Smooth muscle cell (in vitro differentiated cells): ENCODE measurements at regions not wholly inside any gene's neighbourhood (a gene's known extent, or its start where the extent isn't known, plus 50 kb on each side); places are given as distances from the start of the nearest gene placed in this dataset.

ENCODE experiments used
- DNase-seq: peaks from one replicate; lab custom pipeline; 2025; ENCODE audit not compliant: unreplicated experiment; lab: John Stamatoyannopoulos, UW
- H2AFZ ChIP-seq: fragments of 200-600 bp; sonication (generic); 2 replicates; pipeline ENCODE4 v1.6.0; 2016; ENCODE audit warnings: antibody characterized with exemption, low read depth, mild to moderate bottlenecking
- H3F3A ChIP-seq: fragments of 200-600 bp; sonication (generic); 2 replicates; pipeline ENCODE4 v1.6.0; 2017; ENCODE audit warnings: antibody characterized with exemption, low read depth
- H3K27ac ChIP-seq: fragments of 200-600 bp; sonication (generic); 2 replicates; pipeline ENCODE4 v1.5.1; 2016; ENCODE audit warnings: low read depth, mild to moderate bottlenecking
- H3K27me3 ChIP-seq: fragments of 200-600 bp; sonication (generic); 2 replicates; pipeline ENCODE4 v1.6.1; 2016; ENCODE audit warnings: low read depth, mild to moderate bottlenecking
- H3K36me3 ChIP-seq: fragments of 200-600 bp; sonication (generic); 2 replicates; pipeline ENCODE4 v1.5.1; 2016; ENCODE audit warnings: low read depth
- H3K4me1 ChIP-seq: fragments of 200-600 bp; sonication (generic); 2 replicates; pipeline ENCODE4 v1.5.1; 2016; ENCODE audit warnings: low read depth
- H3K4me2 ChIP-seq: fragments of 200-600 bp; sonication (generic); 2 replicates; pipeline ENCODE4 v1.6.0; 2016; ENCODE audit warnings: mild to moderate bottlenecking
- H3K4me3 ChIP-seq: fragments of 200-600 bp; sonication (generic); 2 replicates; pipeline ENCODE4 v1.5.1; 2016; ENCODE audit warnings: mild to moderate bottlenecking
- H3K79me2 ChIP-seq: fragments of 200-600 bp; sonication (generic); 2 replicates; pipeline ENCODE4 v1.6.0; 2016; ENCODE audit warnings: low read depth, mild to moderate bottlenecking
- H3K9ac ChIP-seq: fragments of 200-600 bp; sonication (generic); 2 replicates; pipeline ENCODE4 v1.6.0; 2016; ENCODE audit warnings: low read depth
- H3K9me3 ChIP-seq: fragments of 200-600 bp; sonication (generic); replicated peaks from 2 replicates; pipeline ENCODE4 v1.5.1; 2016; ENCODE audit warnings: low read depth
- H4K20me1 ChIP-seq: fragments of 200-600 bp; sonication (generic); 2 replicates; pipeline ENCODE4 v1.6.0; 2016; ENCODE audit warnings: low read depth
- WGBS: methylation state at CpG from one replicate; pipeline ENCODE4 v1.1.7; 2016; ENCODE audit warnings: low lambda C conversion rate; 5-methylcytosine and 5-hydroxymethylcytosine counted together
- TF ChIP-seq, protein P1 (sequence below): fragments of 200-600 bp; sonication (generic); IDR thresholded peaks from 2 replicates; pipeline ENCODE4 v1.5.1; 2017; ENCODE audit warnings: borderline replicate concordance, mild to moderate bottlenecking, antibody characterized with exemption; ENCODE audit not compliant: insufficient read depth, poor library complexity, severe bottlenecking

DNA sequence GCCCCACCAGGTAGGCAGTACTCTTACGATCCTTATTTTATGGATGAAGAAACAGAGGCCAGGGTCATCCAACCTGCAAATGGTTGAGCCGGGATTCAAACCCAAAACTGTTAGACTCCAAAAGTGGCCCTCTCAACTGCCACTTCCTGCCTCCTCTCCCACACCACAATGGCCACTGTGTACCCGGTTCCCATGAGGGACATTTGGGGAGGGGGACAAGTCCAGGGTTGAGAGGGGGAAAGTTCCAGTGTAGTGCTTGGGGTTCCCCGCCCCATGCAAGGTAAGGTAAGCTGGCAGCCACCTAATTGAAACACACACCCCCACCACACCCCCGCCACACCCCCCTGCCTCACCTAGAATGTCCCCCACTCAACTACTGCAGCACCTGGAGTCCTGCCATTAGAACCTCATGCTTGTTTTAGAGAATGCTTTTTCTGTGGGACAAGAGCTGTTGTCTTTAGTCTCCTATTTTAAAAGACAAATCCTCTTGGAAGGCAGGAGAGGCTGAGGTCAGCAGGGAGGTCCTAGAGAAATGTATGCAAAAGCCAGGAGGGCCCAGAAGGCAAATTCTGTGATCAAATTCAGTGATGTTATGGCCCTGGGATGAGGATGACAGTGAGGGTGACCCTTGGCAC is 145.2 kb downstream of the ZFP36L2 start:
- peaks cover 28% of the 10 kb centered on the region for H3F3A ChIP-seq
- H3K79me2 ChIP-seq: no peaks in the 10 kb centered on the region
- DNase-seq: no peak
- no peaks in the 10 kb centered on the region for H3K27me3 ChIP-seq
- 93% methylated on average over 5 of the region's 5 CpGs for WGBS
- H3K9me3 ChIP-seq: no peaks in the 10 kb centered on the region
- H3K4me3 ChIP-seq: no peak overlapping the region
- no peaks in the 10 kb centered on the region for H3K36me3 ChIP-seq
- H3K4me2 ChIP-seq: no peak overlapping the region
- no peak overlapping the region for H3K9ac ChIP-seq
- TF ChIP-seq, protein P1, sequence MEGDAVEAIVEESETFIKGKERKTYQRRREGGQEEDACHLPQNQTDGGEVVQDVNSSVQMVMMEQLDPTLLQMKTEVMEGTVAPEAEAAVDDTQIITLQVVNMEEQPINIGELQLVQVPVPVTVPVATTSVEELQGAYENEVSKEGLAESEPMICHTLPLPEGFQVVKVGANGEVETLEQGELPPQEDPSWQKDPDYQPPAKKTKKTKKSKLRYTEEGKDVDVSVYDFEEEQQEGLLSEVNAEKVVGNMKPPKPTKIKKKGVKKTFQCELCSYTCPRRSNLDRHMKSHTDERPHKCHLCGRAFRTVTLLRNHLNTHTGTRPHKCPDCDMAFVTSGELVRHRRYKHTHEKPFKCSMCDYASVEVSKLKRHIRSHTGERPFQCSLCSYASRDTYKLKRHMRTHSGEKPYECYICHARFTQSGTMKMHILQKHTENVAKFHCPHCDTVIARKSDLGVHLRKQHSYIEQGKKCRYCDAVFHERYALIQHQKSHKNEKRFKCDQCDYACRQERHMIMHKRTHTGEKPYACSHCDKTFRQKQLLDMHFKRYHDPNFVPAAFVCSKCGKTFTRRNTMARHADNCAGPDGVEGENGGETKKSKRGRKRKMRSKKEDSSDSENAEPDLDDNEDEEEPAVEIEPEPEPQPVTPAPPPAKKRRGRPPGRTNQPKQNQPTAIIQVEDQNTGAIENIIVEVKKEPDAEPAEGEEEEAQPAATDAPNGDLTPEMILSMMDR: no peak
- peaks cover 44% of the 10 kb centered on the region for H3K4me1 ChIP-seq
- H4K20me1 ChIP-seq: no peaks in the 10 kb centered on the region
- H3K27ac ChIP-seq: no peak overlapping the region
- H2AFZ ChIP-seq: no peak overlapping the region

DNA sequence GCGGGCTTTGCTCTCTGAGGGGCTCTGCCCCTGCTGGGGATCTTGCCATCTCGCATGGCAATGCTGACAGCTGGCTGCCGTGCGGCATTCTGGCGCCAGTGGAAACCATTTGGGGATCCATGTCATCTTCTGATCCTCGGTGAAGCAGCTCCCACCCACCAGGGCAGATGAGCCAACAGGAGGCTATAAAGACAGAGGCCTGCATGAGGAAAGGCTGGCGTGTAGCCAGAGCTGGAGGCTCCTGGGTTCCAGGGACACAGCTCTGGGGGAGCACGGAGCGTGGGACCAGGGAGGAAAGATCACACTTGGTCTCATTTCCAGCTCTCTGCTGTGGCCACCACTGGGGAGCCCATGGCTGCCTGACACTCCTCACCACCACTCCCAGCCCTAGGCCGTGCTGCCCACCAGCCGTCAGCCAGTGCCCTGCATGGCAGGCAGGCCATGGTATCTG is 145.8 kb downstream of the ZFP36L2 start:
- H4K20me1 ChIP-seq: no peaks in the 10 kb centered on the region
- TF ChIP-seq, protein P1: no peak
- peaks cover 37% of the 10 kb centered on the region for H3K4me1 ChIP-seq
- H3K27ac ChIP-seq: no peak overlapping the region
- no peaks in the 10 kb centered on the region for H3K36me3 ChIP-seq
- no peak overlapping the region for H2AFZ ChIP-seq
- H3K27me3 ChIP-seq: no peaks in the 10 kb centered on the region
- no peak overlapping the region for H3K4me3 ChIP-seq
- H3K9me3 ChIP-seq: no peaks in the 10 kb centered on the region
- peaks cover 34% of the 10 kb centered on the region for H3F3A ChIP-seq
- H3K4me2 ChIP-seq: no peak overlapping the region
- DNase-seq: no peak
- H3K9ac ChIP-seq: no peak overlapping the region
- 86% methylated on average over 11 of the region's 11 CpGs for WGBS
- no peaks in the 10 kb centered on the region for H3K79me2 ChIP-seq

DNA sequence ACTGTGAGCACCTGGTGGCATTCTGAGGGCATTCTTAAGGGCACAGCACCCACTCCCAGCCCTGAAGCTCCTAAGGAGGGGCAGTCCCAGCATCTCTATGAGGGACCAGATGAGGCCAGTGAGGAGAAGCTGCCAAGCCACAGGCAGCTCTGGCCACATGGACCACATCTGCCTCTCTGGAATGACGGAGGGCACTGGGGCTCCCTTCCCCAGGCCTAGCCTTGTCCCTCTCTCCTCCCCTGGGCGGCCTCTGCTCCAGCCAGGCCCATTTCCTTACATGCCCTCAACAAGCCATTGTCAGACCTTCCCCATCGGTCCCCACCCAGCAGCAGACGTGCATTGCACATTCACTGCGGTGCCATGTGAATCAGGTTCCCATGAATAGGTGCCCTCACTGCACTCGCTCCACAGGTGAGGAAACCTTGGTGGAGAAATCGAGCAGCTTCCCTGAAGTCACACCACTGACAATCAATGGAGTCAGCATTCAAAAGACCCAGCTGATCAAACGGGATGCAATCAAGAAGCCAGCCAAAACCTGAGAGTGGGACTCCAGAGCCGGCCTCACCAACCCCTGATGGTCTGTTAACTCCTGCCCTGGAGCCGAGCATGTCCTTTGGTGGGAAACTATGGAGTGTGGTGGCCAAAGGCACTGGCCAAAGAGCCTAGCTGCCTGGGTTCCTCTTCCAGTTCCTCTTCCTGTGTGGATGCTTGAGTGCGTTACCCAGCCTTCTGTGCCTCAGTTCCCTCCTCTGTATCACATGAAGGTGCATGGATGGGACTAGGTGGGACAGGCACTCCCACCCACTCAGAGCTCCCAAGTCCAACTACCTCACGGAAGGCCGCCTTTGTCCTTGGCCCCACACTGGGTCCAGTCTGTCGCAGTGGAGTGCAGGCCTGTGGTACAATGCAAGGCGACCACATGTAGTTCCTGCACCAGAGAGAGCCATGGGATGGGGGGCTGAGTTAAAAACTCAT is 147.3 kb downstream of the ZFP36L2 start:
- no peak for DNase-seq
- H3K9ac ChIP-seq: no peak overlapping the region
- no peak overlapping the region for H3K27ac ChIP-seq
- H3K4me3 ChIP-seq: no peak overlapping the region
- H3K4me1 ChIP-seq: peaks cover 24% of the 10 kb centered on the region
- H3K4me2 ChIP-seq: no peak overlapping the region
- H2AFZ ChIP-seq: no peak overlapping the region
- TF ChIP-seq, protein P1: no peak
- no peaks in the 10 kb centered on the region for H3K36me3 ChIP-seq
- H3K79me2 ChIP-seq: no peaks in the 10 kb centered on the region
- no peaks in the 10 kb centered on the region for H3K9me3 ChIP-seq
- no peaks in the 10 kb centered on the region for H3K27me3 ChIP-seq
- H4K20me1 ChIP-seq: no peaks in the 10 kb centered on the region
- peaks cover 25% of the 10 kb centered on the region for H3F3A ChIP-seq
- 94% methylated on average over 15 of the region's 15 CpGs for WGBS
